GM23248 (cell line): ENCODE measurements at regions not wholly inside any gene's neighbourhood (a gene's known extent, or its start where the extent isn't known, plus 50 kb on each side); places are given as distances from the start of the nearest gene placed in this dataset.
"Not testable (repeated sequence)": the region's sequence is repeated elsewhere in the genome, so short reads cannot be mapped to it uniquely, and the experiment has no call there.

Experiments
- DNase-seq: peaks from one replicate; pipeline ENCODE4 v3.0.0-alpha.2; 2015
- H2AFZ ChIP-seq: fragments of 200-600 bp; sonication (generic); 2 replicates; pipeline ENCODE4 v1.6.1; 2016; ENCODE audit warnings: antibody characterized with exemption
- H3F3A ChIP-seq: fragments of 200-600 bp; sonication (generic); 2 replicates; pipeline ENCODE4 v1.6.1; 2016; ENCODE audit warnings: mild to moderate bottlenecking, antibody characterized with exemption, mixed run types; ENCODE audit not compliant: insufficient read depth
- H3K27ac ChIP-seq: fragments of 200-600 bp; sonication (generic); 2 replicates; pipeline ENCODE4 v1.5.1; 2016; ENCODE audit warnings: mild to moderate bottlenecking
- H3K27me3 ChIP-seq: fragments of 200-600 bp; sonication (generic); replicated peaks from 2 replicates; pipeline ENCODE4 v1.6.1; 2016; ENCODE audit warnings: mild to moderate bottlenecking; ENCODE audit not compliant: insufficient read depth
- H3K36me3 ChIP-seq: fragments of 200-600 bp; sonication (generic); 2 replicates; pipeline ENCODE4 v1.6.1; 2016; ENCODE audit warnings: low read depth, mild to moderate bottlenecking
- H3K4me1 ChIP-seq: fragments of 200-600 bp; sonication (generic); 2 replicates; pipeline ENCODE4 v1.6.1; 2016; ENCODE audit warnings: mild to moderate bottlenecking; ENCODE audit not compliant: insufficient read depth
- H3K4me2 ChIP-seq: fragments of 200-600 bp; sonication (generic); one replicate; pipeline ENCODE4 v1.6.1; 2016; ENCODE audit warnings: mild to moderate bottlenecking; ENCODE audit not compliant: unreplicated experiment
- H3K4me3 ChIP-seq: fragments of 200-600 bp; sonication (generic); 2 replicates; pipeline ENCODE4 v1.5.1; 2016; ENCODE audit warnings: mild to moderate bottlenecking
- H3K79me2 ChIP-seq: fragments of 200-600 bp; sonication (generic); 2 replicates; pipeline ENCODE4 v1.6.1; 2016; ENCODE audit warnings: mild to moderate bottlenecking; ENCODE audit not compliant: insufficient read depth
- H3K9ac ChIP-seq: fragments of 200-600 bp; sonication (generic); 2 replicates; pipeline ENCODE4 v1.6.1; 2016; ENCODE audit warnings: mild to moderate bottlenecking
- H3K9me2 ChIP-seq: fragments of 200-600 bp; sonication (generic); 2 replicates; pipeline ENCODE4 v1.6.1; 2016; ENCODE audit warnings: mixed run types, mild to moderate bottlenecking, moderate library complexity; ENCODE audit not compliant: insufficient read depth
- H3K9me3 ChIP-seq: fragments of 200-600 bp; sonication (generic); one replicate; pipeline ENCODE4 v1.6.1; 2017; ENCODE audit warnings: low read depth
- H4K20me1 ChIP-seq: fragments of 200-600 bp; sonication (generic); 2 replicates; pipeline ENCODE4 v1.6.0; 2016; ENCODE audit not compliant: insufficient read depth
- EZH2 ChIP-seq: fragments of 200-600 bp; sonication (generic); IDR thresholded peaks from 2 replicates; pipeline ENCODE4 v1.6.1; 2018; ENCODE audit warnings: antibody characterized with exemption, mild to moderate bottlenecking; ENCODE audit not compliant: insufficient read depth, poor library complexity, severe bottlenecking
- EZH2phosphoT487 ChIP-seq: fragments of 200-600 bp; sonication (generic); IDR thresholded peaks from 2 replicates; pipeline ENCODE4 v1.6.1; 2018; ENCODE audit warnings: antibody characterized with exemption, moderate library complexity, mild to moderate bottlenecking, low read depth; ENCODE audit not compliant: insufficient read depth
- WGBS, 2 experiments: methylation state at CpG; one replicate each; pipeline ENCODE4 v1.1.6; 2015 to 2017; ENCODE audit warnings: low lambda C conversion rate in 2 of 2, low coverage in 1 of 2; ENCODE audit errors: missing lambda C conversion rate in 2 of 2; 5-methylcytosine and 5-hydroxymethylcytosine counted together
- in situ Hi-C: fragments of 300-500 bp; cut with MboI; formaldehyde crosslinking; loops from 2 replicates; pipeline ENCODE4 v1.15.0; 2020

- H3K9me2 ChIP-seq, H3K36me3 ChIP-seq, H3K9me3 ChIP-seq, H3F3A ChIP-seq, H3K27ac ChIP-seq, H3K4me2 ChIP-seq, H3K27me3 ChIP-seq, H3K79me2 ChIP-seq, H4K20me1 ChIP-seq, H3K4me1 ChIP-seq, DNase-seq, H3K4me3 ChIP-seq, in situ Hi-C loops, H2AFZ ChIP-seq, H3K9ac ChIP-seq: not testable (repeated sequence)
- WGBS, 2 experiments, result 1 to 2% methylated on average over 3 of the region's 3 CpGs
These were observed 99.2 kb downstream of the ZNF100 start for GRCh38 chr19:21668072-21668773.

GRCh38 chr19:21655540-21656126, 111.7 kb downstream of the ZNF100 start:
- DNase-seq, result no peak
- H3K9me2 ChIP-seq, result no peaks in the 10 kb centered on the region
- no peaks in the 10 kb centered on the region for H3K27me3 ChIP-seq
- no peak overlapping the region for H2AFZ ChIP-seq
- no peak overlapping the region for H3K4me3 ChIP-seq
- H4K20me1 ChIP-seq, result no peaks in the 10 kb centered on the region
- 23 to 30% methylated on average over 3 of the region's 3 CpGs for WGBS, 2 experiments
- H3K9ac ChIP-seq, result no peak overlapping the region
- TF ChIP-seq EZH2 (no peak), EZH2phosphoT487 (no peak)
- no peaks in the 10 kb centered on the region for H3K9me3 ChIP-seq
- H3K4me1 ChIP-seq, result no peaks in the 10 kb centered on the region
- no peaks in the 10 kb centered on the region for H3F3A ChIP-seq
- in situ Hi-C loops, result no loop called here
- H3K27ac ChIP-seq, result no peak overlapping the region
- no peaks in the 10 kb centered on the region for H3K79me2 ChIP-seq
- no peak overlapping the region for H3K4me2 ChIP-seq
- no peaks in the 10 kb centered on the region for H3K36me3 ChIP-seq

- H3K27me3 ChIP-seq, H3F3A ChIP-seq, H4K20me1 ChIP-seq, H3K27ac ChIP-seq, H3K9me3 ChIP-seq, H3K4me2 ChIP-seq, in situ Hi-C loops, H3K79me2 ChIP-seq, H3K36me3 ChIP-seq, H3K4me3 ChIP-seq, H3K9ac ChIP-seq, H3K4me1 ChIP-seq, H3K9me2 ChIP-seq, H2AFZ ChIP-seq, DNase-seq: not testable (repeated sequence)
- 28% methylated on average over 3 of the region's 3 CpGs for WGBS, 2 experiments
These were observed 115.9 kb downstream of the ZNF100 start for GRCh38 chr19:21651478-21651877.

- no peak overlapping the region for H2AFZ ChIP-seq
- no peak overlapping the region for H3K27ac ChIP-seq
- no peaks in the 10 kb centered on the region for H3F3A ChIP-seq
- H3K4me3 ChIP-seq, result no peak overlapping the region
- in situ Hi-C loops, result no loop called here
- WGBS, 2 experiments, result 0 to 5% methylated on average over 1 of the region's 1 CpG
- no peak for TF ChIP-seq EZH2phosphoT487
- no peak for TF ChIP-seq EZH2
- no peak for DNase-seq
- H3K9me2 ChIP-seq, result no peaks in the 10 kb centered on the region
- H3K79me2 ChIP-seq, result no peaks in the 10 kb centered on the region
- H3K4me1 ChIP-seq, result no peaks in the 10 kb centered on the region
- no peak overlapping the region for H3K4me2 ChIP-seq
- H3K9me3 ChIP-seq, result no peaks in the 10 kb centered on the region
- no peak overlapping the region for H3K9ac ChIP-seq
- no peaks in the 10 kb centered on the region for H3K27me3 ChIP-seq
- H3K36me3 ChIP-seq, result no peaks in the 10 kb centered on the region
- H4K20me1 ChIP-seq, result no peaks in the 10 kb centered on the region
These were observed 128.6 kb downstream of the ZNF100 start for GRCh38 chr19:21638776-21639175.
